Middle frontal gyrus (tissue), 1 donor: ENCODE measurements at regions not wholly inside any gene's neighbourhood (a gene's known extent, or its start where the extent isn't known, plus 50 kb on each side); places are given as distances from the start of the nearest gene placed in this dataset.

ENCODE experiments used
- DNase-seq: peaks from one replicate; pipeline ENCODE4 v3.0.0-alpha.2; 2015; ENCODE audit warnings: low spot score; ENCODE audit errors: extremely low spot score

GRCh38 chr13:40469581-40470310, 196.7 kb downstream of the FOXO1 start:
- DNase-seq, result no peak

GRCh38 chr13:40470660-40471059, 195.8 kb downstream of the FOXO1 start:
- no peak for DNase-seq

- no peak for DNase-seq
These were observed 195.4 kb downstream of the FOXO1 start for GRCh38 chr13:40471076-40471475.

- no peak for DNase-seq
These were observed 194.5 kb downstream of the FOXO1 start for GRCh38 chr13:40471911-40472310.

- DNase-seq, result no peak
These were observed 193.8 kb downstream of the FOXO1 start for GRCh38 chr13:40472427-40473220.

GRCh38 chr13:40475617-40476016, 190.8 kb downstream of the FOXO1 start:
- no peak for DNase-seq

- DNase-seq, result no peak
These were observed 190.1 kb downstream of the FOXO1 start for GRCh38 chr13:40476175-40476958.

- no peak for DNase-seq
These were observed 188.5 kb downstream of the FOXO1 start for GRCh38 chr13:40477623-40478608.

GRCh38 chr13:40478775-40479174, 187.7 kb downstream of the FOXO1 start:
- no peak for DNase-seq

- DNase-seq, result peak; percentile 22
These were observed 187.1 kb downstream of the FOXO1 start for GRCh38 chr13:40479196-40479845.

GRCh38 chr13:40480012-40480914, 186.2 kb downstream of the FOXO1 start:
- DNase-seq, result no peak

GRCh38 chr13:40480915-40481516, 185.4 kb downstream of the FOXO1 start:
- no peak for DNase-seq

- peak; percentile 38 for DNase-seq
These were observed 182.8 kb downstream of the FOXO1 start for GRCh38 chr13:40483601-40484000.

GRCh38 chr13:40484101-40484800, 182.2 kb downstream of the FOXO1 start:
- no peak for DNase-seq

- no peak for DNase-seq
These were observed 181.5 kb downstream of the FOXO1 start for GRCh38 chr13:40484974-40485373.

GRCh38 chr13:40485611-40486517, 180.6 kb downstream of the FOXO1 start:
- DNase-seq, result no peak

GRCh38 chr13:40486518-40487163, 179.8 kb downstream of the FOXO1 start:
- no peak for DNase-seq
